DND-41 (cell line): ENCODE measurements at regions not wholly inside any gene's neighbourhood (a gene's known extent, or its start where the extent isn't known, plus 50 kb on each side); places are given as distances from the start of the nearest gene placed in this dataset.

Experiments
- ATAC-seq: fragments of 200-7000 bp; cut with Tn5 transposase; 3 replicates; pipeline ENCODE4 v1.9.1; 2021; ENCODE audit warnings: low read depth; ENCODE audit not compliant: insufficient read depth
- DNase-seq: peaks from one replicate; pipeline ENCODE4 v3.0.0-alpha.2; 2020
- H2AFZ ChIP-seq: 2 replicates; pipeline ENCODE4 v1.6.0; 2012; ENCODE audit warnings: low read depth, low read length
- H3K27ac ChIP-seq: 2 replicates; pipeline ENCODE4 v1.5.1; 2012; ENCODE audit warnings: low read length, inconsistent platforms
- H3K27me3 ChIP-seq: fragments of 200-600 bp; sonication (generic); 2 replicates; pipeline ENCODE4 v1.6.0; 2012; ENCODE audit warnings: low read length, mild to moderate bottlenecking, inconsistent platforms; ENCODE audit not compliant: insufficient read depth, poor library complexity
- H3K36me3 ChIP-seq: 2 replicates; pipeline ENCODE4 v1.5.1; 2012; ENCODE audit warnings: low read length, inconsistent platforms; ENCODE audit not compliant: insufficient read depth
- H3K4me1 ChIP-seq: 2 replicates; pipeline ENCODE4 v1.5.1; 2012; ENCODE audit warnings: mild to moderate bottlenecking, low read length; ENCODE audit not compliant: insufficient read depth
- H3K4me2 ChIP-seq: 2 replicates; pipeline ENCODE4 v1.6.0; 2012; ENCODE audit warnings: mild to moderate bottlenecking, moderate library complexity, low read length, inconsistent platforms; ENCODE audit not compliant: insufficient read depth
- H3K4me3 ChIP-seq, 2 experiments: fragments of 200-600 bp in 1 of 2; shearing (Covaris generic) in 1 of 2; 2 replicates each; pipeline ENCODE4 v1.5.1; 2012 to 2016; ENCODE audit warnings: inconsistent platforms in 2 of 2, low read length in 2 of 2, mild to moderate bottlenecking in 2 of 2, low read depth in 1 of 2, moderate library complexity in 1 of 2
- H3K79me2 ChIP-seq: 2 replicates; pipeline ENCODE4 v1.6.0; 2012; ENCODE audit warnings: low read length, inconsistent platforms; ENCODE audit not compliant: insufficient read depth
- H3K9ac ChIP-seq: 2 replicates; pipeline ENCODE4 v1.6.0; 2012; ENCODE audit warnings: low read depth, mild to moderate bottlenecking, inconsistent platforms, low read length, moderate library complexity
- H3K9me3 ChIP-seq: 2 replicates; pipeline ENCODE4 v1.5.1; 2012; ENCODE audit warnings: low read length, moderate library complexity, mild to moderate bottlenecking, inconsistent platforms; ENCODE audit not compliant: insufficient read depth, severe bottlenecking
- H4K20me1 ChIP-seq: 2 replicates; pipeline ENCODE4 v1.6.0; 2012; ENCODE audit warnings: low read length; ENCODE audit not compliant: insufficient read depth
- EZH2 ChIP-seq: IDR thresholded peaks from 3 replicates; pipeline ENCODE4 v1.6.1; 2012; ENCODE audit warnings: borderline replicate concordance, low read depth, mild to moderate bottlenecking, moderate library complexity, low read length, inconsistent platforms; ENCODE audit not compliant: severe bottlenecking
- TF ChIP-seq, protein P1 (sequence below): IDR thresholded peaks from 2 replicates; pipeline ENCODE4 v1.5.1; 2012; ENCODE audit warnings: borderline replicate concordance, low read length, moderate library complexity, mild to moderate bottlenecking; ENCODE audit not compliant: poor library complexity, severe bottlenecking; ENCODE audit errors: extremely low read depth

DNA sequence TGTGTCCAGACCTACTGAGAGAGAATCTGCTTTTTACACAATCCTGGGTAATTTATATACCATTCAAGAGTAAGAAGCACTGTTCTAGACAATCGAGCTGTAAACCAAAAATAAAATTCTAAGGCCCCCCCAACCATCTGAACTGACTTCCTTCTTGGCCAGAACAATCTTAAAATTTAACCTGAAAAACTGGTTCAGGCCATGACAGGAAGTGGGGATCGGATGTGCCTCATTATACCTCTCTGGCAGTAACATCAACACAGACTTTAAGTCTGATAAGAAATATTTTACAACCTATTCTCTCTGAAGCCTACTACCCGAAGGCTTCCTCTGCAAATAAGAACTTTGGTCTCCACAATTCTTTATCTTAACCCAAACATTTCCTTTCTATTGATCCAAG is 75.2 kb upstream of the KIF5B start:
- no peaks in the 10 kb centered on the region for H3K9me3 ChIP-seq
- no peaks in the 10 kb centered on the region for H4K20me1 ChIP-seq
- no peaks in the 10 kb centered on the region for H3K27me3 ChIP-seq
- H3K9ac ChIP-seq, result no peak overlapping the region
- no peaks in the 10 kb centered on the region for H3K79me2 ChIP-seq
- ATAC-seq, result no peak
- H3K4me2 ChIP-seq, result no peak overlapping the region
- no peak for TF ChIP-seq EZH2
- TF ChIP-seq, protein P1, sequence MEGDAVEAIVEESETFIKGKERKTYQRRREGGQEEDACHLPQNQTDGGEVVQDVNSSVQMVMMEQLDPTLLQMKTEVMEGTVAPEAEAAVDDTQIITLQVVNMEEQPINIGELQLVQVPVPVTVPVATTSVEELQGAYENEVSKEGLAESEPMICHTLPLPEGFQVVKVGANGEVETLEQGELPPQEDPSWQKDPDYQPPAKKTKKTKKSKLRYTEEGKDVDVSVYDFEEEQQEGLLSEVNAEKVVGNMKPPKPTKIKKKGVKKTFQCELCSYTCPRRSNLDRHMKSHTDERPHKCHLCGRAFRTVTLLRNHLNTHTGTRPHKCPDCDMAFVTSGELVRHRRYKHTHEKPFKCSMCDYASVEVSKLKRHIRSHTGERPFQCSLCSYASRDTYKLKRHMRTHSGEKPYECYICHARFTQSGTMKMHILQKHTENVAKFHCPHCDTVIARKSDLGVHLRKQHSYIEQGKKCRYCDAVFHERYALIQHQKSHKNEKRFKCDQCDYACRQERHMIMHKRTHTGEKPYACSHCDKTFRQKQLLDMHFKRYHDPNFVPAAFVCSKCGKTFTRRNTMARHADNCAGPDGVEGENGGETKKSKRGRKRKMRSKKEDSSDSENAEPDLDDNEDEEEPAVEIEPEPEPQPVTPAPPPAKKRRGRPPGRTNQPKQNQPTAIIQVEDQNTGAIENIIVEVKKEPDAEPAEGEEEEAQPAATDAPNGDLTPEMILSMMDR, result no peak
- H3K36me3 ChIP-seq, result no peaks in the 10 kb centered on the region
- DNase-seq, result no peak
- no peak overlapping the region for H3K27ac ChIP-seq
- H3K4me3 ChIP-seq, result no peak overlapping the region
- H3K4me1 ChIP-seq, result no peaks in the 10 kb centered on the region
- no peak overlapping the region for H2AFZ ChIP-seq

DNA sequence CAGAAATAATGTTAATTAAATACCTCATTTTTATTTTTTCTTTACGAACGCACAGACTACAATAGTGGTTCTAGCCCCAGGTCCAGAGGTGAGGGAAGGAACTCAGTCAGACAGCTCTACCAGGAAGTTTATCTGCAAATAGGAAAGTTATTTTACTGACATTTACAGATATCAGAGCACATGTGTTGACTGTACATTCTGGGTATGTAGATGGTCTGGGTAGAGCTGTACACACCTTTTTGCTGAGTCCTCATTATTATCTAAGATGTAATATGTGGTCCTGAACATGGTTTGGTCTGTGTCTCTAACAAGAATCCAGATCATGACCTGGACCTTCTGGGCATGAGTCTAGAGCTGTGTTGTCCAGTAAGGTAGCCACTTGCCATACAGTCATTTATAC is 74.6 kb upstream of the KIF5B start:
- DNase-seq (no peak), ATAC-seq (no peak)
- Histone ChIP-seq H3K4me2 (no peak overlapping the region), H2AFZ (no peak overlapping the region), H3K27ac (no peak overlapping the region), H3K27me3 (no peaks in the 10 kb centered on the region), H3K4me1 (no peaks in the 10 kb centered on the region), H3K36me3 (no peaks in the 10 kb centered on the region), H3K9me3 (no peaks in the 10 kb centered on the region), H4K20me1 (no peaks in the 10 kb centered on the region), H3K4me3 (no peak overlapping the region), H3K79me2 (no peaks in the 10 kb centered on the region), H3K9ac (no peak overlapping the region)
- no peak for TF ChIP-seq EZH2
- TF ChIP-seq, protein P1, result no peak

DNA sequence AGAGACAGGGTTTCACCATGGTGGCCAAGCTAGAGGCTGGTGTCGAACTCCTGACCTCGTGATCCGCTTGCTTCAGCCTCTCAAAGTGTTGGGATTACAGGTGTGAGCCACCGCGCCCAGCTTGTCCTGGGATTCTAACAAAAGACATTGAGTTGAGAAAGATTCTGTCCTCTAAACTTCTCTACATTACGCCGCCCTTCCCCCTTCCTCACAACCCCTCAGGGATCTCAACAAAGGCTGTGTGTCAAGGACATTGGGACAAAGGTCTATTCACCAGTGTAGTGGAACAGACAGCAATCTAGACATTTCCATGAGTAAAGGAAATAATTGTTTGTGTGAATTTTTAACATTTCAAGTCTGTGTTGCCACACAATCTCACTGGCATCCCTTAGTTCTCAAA is 68.8 kb upstream of the KIF5B start:
- Histone ChIP-seq H3K27me3 (no peaks in the 10 kb centered on the region), H3K27ac (no peak overlapping the region), H3K9ac (no peak overlapping the region), H3K79me2 (no peaks in the 10 kb centered on the region), H3K4me3 (no peak overlapping the region), H3K36me3 (no peaks in the 10 kb centered on the region), H2AFZ (no peak overlapping the region), H3K4me1 (no peaks in the 10 kb centered on the region), H3K4me2 (no peak overlapping the region), H4K20me1 (no peaks in the 10 kb centered on the region), H3K9me3 (peaks cover 16% of the 10 kb centered on the region)
- TF ChIP-seq, protein P1, result no peak
- TF ChIP-seq EZH2, result no peak
- no peak for DNase-seq
- ATAC-seq, result no peak

DNA sequence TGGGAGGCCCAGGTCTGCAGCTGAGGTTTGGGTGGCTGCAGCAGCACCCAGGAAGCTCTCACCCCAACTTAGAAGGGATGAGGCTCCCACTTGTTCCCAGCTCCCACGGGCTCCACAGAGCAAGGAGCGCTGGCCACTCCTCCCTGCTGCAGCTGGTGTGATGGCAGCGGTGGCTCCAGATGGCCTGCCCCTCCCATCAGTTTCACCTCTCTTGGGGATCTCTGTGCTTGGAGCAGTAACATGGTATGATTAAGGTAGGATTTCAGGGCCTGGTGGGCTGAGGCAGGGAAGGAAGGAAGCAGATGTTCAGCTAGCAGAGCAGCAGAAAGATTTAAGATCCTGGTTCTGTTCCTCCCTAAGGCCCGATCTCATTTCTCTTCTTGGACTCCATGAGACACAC is 66.8 kb upstream of the KIF5B start:
- H3K27me3 ChIP-seq, result no peaks in the 10 kb centered on the region
- no peak overlapping the region for H3K9ac ChIP-seq
- ATAC-seq (no peak), DNase-seq (no peak)
- no peaks in the 10 kb centered on the region for H3K79me2 ChIP-seq
- H3K4me2 ChIP-seq, result no peak overlapping the region
- no peaks in the 10 kb centered on the region for H3K36me3 ChIP-seq
- no peak overlapping the region for H3K4me3 ChIP-seq
- no peaks in the 10 kb centered on the region for H4K20me1 ChIP-seq
- H2AFZ ChIP-seq, result no peak overlapping the region
- no peak overlapping the region for H3K27ac ChIP-seq
- no peaks in the 10 kb centered on the region for H3K4me1 ChIP-seq
- peaks cover 16% of the 10 kb centered on the region for H3K9me3 ChIP-seq
- TF ChIP-seq EZH2, result no peak
- TF ChIP-seq, protein P1, result no peak
